Vagina (tissue), 2 donors: ENCODE measurements at regions not wholly inside any gene's neighbourhood (a gene's known extent, or its start where the extent isn't known, plus 50 kb on each side); places are given as distances from the start of the nearest gene placed in this dataset.

Experiments
- CTCF ChIP-seq, 3 experiments: fragments of 450-650 bp in 2 of 3; fragments of 200-600 bp in 1 of 3; sonication (generic) in 1 of 3; IDR thresholded peaks; one replicate each; pipeline ENCODE4 v1.5.1; 2017 to 2019; ENCODE audit warnings: antibody characterized with exemption in 3 of 3, mild to moderate bottlenecking in 2 of 3, moderate library complexity in 2 of 3
- POLR2A ChIP-seq, 2 donors: fragments of 450-650 bp; IDR thresholded peaks; one replicate each; pipeline ENCODE4 v1.6.1; 2017; ENCODE audit warnings: antibody characterized with exemption in 2 of 2, mild to moderate bottlenecking in 2 of 2, moderate library complexity in 2 of 2
- POLR2AphosphoS5 ChIP-seq, 2 donors: sonication (generic); formaldehyde crosslinking; IDR thresholded peaks; one replicate each; pipeline ENCODE4 v1.9.0; 2017; ENCODE audit warnings: antibody characterized with exemption in 2 of 2, mild to moderate bottlenecking in 2 of 2, low read depth in 1 of 2; ENCODE audit not compliant: insufficient read depth in 1 of 2

- no peak for TF ChIP-seq CTCF (IDR thresholded peaks at IDR 0.05)
- TF ChIP-seq POLR2A (IDR thresholded peaks at IDR 0.05), result no peak
- TF ChIP-seq POLR2AphosphoS5 (IDR thresholded peaks at IDR 0.05; ENCODE audit: insufficient read depth in 1 of 2, low read depth in 1 of 2), result no peak
These were observed 187.6 kb upstream of the CNTN6 start for GRCh38 chr3:905217-905616.
